Posterior cingulate gyrus (tissue), 11 donors: ENCODE measurements at regions not wholly inside any gene's neighbourhood (a gene's known extent, or its start where the extent isn't known, plus 50 kb on each side); places are given as distances from the start of the nearest gene placed in this dataset.
A peak's percentile ranks its signal among the peaks of the same experiment; 100 is the strongest.
"Not testable (repeated sequence)": the region's sequence is repeated elsewhere in the genome, so short reads cannot be mapped to it uniquely, and the experiment has no call there.

ENCODE experiments used
- DNase-seq, 10 donors: peaks; one replicate each; pipeline versions ENCODE4 v3.0.0 to v3.0.0-alpha.2; 2020 to 2021; ENCODE audit warnings: mixed read lengths in 3 of 10
- intact Hi-C: fragments of 100-400 bp; cut with DNase I; formaldehyde crosslinking; loops from one replicate; pipeline ENCODE4 v1.15.1; 2023

DNA sequence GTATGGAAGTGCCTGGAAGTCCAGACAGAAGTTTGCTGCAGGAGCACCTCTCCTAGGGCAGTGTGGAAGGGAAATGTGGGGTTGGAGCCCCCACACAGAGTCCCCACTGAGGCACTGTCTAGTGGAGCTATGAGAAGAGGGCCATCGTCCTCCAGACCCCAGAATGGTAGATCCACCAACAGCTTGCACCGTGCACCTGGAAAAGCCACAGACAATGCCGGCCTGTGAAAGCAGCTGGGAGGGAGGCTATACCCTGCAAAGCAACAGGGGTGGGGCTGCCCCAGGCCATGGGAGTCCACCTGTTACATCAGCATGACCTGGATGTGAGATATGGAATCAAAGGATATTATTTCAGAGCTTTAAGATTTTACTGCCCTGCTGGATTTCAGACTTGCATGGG is 551.4 kb downstream of the PPP4R3C start:
- peak in 1 of 10 donors; percentile 57 for DNase-seq
- intact Hi-C loops = not testable (repeated sequence)

DNA sequence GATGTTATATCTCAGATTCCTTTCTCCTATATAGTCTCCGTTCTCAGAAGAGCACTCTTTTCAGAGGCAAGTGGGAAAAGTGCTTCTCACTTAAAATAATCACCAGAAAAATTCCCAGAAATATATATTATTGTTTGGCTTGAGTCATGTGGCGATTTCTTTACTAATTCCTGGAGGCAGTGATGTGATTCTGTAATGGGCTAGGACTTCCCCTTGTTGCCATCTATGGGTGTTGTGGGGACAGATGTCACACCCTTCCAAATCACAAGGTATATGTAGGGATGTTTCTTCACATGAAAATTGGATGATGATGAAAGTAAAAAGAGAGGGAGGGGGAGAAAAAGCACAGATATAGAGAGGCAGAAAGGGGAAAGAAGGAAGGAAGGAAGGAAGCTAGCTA is 553.4 kb downstream of the PPP4R3C start:
- intact Hi-C loops = no loop called here

DNA sequence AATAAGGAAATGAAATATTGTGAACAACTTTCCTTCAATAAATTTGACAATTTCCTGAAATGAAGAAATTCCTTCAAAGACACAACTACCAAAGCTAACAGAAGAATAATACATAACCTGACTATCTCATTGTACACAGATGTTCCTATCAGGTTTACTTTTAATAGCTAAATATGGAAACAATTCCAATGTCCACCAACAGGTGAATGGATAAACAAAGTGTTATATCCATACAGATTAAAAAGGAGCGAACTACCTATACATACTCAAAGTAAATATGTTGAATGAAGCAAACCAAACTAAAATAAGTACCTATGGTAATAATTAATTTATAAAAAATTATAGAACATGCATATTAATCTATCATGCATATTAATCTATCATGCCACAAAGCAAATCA is 554.9 kb downstream of the PPP4R3C start:
- intact Hi-C loops = no loop called here

More for the DNA sequence above, 553.4 kb downstream of the PPP4R3C start:
- no peak for DNase-seq

DNA sequence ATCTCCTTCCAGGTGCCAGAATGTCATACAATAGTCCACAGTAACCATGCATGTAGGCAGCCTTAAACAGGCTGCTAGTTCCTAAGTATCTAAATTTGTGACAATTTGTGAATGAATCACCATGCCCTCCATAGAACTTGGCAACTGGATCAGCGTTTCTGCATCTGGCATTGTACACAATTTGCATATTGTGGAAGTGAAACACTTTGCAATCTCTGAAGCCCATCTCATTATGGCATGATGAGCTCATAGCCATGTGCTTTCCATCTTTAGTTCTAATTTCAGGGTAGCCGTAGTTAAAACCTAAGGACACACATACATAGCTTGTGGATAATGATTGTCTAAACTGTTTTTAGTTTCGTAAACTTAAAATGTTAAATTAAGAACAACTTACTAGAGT is 573.6 kb downstream of the PPP4R3C start:
- intact Hi-C loops = no loop called here
- DNase-seq = no peak

More for the DNA sequence above, 554.9 kb downstream of the PPP4R3C start:
- DNase-seq = no peak

DNA sequence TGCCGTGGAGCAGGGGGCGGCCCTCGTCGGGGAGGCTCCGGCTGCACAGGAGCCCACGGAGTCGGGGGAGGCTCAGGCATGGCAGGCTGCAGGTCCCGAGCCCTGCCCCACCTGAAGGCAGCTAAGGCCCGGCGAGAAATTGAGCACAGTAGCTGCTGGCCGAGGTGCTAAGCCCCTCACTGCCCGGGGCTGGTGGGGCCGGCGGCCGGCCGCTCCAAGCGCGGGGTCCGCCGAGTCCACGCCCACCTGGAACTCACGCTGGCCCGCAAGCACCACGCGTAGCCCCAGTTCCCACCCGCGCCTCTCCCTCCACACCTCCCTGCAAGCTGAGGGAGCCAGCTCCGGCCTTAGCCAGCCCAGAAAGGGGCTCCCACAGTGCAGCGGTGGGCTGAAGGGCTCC is 589.4 kb downstream of the PPP4R3C start:
- intact Hi-C loops = no loop called here
- peak in 2 of 10 donors; percentile 48 to 59 for DNase-seq

DNA sequence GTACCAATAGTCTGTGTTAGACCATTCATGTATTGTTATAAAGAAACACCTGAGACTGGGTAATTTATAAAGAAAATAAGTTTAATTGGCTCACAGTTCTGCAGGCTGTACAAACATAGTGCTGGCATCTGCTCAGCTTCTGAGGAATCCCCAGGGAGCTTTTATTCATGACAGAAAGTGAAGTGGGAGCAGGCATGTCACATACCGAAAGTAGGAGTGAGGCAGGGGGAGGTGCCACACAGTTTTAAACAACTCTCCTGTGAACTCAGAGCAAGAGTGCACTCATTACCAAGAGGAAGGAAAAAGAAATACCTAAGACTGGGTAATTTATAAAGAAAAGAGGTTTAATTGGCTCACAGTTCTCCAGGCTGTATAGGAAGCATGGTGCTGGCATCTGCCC is 591.2 kb downstream of the PPP4R3C start:
- DNase-seq = no peak
- intact Hi-C loops = no loop called here

DNA sequence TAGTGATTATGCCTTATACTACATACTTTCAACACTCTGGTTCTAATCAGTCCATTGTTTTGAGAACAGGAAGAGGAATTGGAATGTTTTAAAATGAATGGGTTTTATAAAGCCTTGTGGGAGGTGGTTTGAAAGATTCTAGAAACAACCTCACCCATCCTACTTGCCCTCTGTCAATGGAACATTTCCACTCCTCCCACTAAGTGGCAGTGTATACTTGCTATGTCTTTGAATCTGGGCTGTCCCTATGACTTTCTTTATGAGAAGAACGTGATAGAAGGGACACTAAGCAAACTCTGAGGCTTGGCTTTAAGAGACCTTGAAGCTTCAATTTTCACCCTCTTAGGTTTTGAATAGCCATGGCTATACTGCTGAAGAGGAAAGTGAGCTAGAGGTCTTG is 611.2 kb downstream of the PPP4R3C start:
- no peak for DNase-seq
- intact Hi-C loops = no loop called here

DNA sequence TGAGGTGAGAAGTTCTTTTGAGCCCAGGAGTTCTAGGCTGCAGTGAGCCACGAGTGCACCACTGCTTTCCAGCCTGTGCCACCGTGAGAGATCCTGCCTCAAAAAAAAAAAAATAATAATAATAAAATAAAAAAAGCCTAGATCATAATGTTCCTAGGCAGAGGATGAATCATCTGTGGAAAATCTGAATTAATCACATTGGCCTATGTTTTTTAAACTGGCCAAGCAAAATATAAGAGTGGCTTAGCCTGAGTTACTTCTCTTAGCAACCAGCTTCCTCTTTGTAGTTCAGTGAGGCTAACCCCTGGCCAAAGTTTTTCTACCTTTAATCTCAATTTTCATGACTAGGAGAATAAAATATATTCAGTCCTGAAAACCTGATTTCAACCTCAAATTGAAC is 614.6 kb downstream of the PPP4R3C start:
- intact Hi-C loops = loop anchor here (10.0 kb wide), 1 partner anchor 856 kb away; no protein-coding TSS in a partner anchor
- DNase-seq = no peak

DNA sequence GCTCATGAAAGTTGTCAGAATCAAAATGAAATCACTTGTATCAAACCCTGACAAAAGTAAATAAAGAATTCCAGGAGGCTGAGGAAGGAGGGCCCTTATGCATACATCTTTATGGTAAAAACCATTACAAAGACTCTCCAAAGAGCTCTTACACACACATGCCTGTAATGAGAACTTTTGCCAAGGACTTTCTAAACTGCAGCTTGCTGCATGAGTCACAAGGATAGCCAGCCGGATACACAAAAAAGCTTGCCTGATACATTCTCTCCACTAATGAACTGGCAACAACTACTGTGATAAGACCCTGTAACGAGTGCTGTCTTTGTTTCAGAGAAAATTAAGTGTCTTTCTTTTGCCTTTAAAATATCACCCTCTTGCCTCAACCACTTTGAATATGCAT is 618.1 kb downstream of the PPP4R3C start:
- intact Hi-C loops = loop anchor here (10.0 kb wide), 1 partner anchor 860 kb away; no protein-coding TSS in a partner anchor
- no peak for DNase-seq

DNA sequence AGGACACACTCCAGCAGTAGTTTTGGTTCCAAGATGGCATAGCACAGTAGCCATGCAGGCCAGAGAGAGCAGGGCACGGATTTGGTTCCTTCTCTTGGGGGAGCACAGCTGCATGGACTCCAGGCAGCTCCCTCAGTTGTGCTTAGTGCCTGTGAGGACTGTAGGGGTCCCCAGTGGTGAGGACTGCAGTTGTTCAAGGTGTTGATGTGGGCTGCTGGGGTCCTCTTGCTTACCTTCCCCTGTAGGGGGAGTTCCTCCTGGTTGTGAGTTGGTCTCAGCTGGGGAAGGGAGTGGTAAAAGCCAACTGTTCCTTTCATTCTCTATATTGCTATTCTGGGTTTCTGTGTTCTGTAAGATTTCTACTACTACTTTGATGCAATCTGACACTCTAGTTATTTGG is 606.5 kb downstream of the MAGEB5 start:
- intact Hi-C loops = no loop called here
- peak in 1 of 10 donors; percentile 32 for DNase-seq

DNA sequence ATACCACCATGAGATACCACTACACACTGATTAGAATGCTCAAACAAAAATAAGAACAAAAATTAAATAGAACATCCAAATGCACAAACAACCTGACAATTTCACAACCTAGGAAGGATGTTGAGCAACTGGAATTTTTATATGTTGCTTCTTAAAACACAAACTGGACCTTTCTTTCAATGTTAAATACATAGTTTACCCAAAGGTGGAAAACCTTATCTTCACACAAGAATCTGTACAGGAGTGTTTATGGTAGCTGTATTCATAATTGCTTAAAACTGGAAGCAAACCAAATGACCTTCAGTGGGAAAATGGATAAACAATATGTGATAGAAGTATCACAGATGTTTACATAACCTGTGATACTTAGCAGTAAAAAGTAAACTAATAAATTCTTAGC is 573.8 kb downstream of the MAGEB5 start:
- intact Hi-C loops = no loop called here
- no peak for DNase-seq

DNA sequence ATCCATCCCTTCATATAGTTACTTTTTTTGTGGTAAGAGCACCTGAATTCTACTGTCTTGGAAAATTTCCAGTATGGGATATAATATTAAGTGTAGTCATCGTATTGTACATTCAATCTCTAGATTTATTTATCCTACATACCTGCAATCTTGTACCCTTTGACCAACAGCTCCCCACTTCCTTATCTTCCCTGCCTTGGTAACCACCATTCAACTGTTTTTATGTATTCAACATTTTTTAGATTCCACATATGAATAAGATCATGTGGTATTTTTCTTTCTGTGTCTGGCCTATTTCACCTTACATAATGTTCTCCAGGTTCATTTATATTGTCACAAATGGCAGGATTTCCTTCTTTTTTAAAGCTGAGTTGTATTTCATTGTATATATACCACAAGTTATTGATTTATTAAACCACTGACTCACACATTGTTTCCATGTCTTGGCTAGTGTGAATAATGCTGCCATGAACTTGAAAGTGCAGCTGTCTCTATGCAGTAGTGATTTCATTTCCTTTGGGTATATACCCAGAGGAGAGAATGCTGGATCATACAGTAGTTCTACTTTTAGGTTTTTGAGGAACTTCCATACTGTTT is 572.5 kb downstream of the MAGEB5 start:
- no peak for DNase-seq
- intact Hi-C loops = no loop called here

DNA sequence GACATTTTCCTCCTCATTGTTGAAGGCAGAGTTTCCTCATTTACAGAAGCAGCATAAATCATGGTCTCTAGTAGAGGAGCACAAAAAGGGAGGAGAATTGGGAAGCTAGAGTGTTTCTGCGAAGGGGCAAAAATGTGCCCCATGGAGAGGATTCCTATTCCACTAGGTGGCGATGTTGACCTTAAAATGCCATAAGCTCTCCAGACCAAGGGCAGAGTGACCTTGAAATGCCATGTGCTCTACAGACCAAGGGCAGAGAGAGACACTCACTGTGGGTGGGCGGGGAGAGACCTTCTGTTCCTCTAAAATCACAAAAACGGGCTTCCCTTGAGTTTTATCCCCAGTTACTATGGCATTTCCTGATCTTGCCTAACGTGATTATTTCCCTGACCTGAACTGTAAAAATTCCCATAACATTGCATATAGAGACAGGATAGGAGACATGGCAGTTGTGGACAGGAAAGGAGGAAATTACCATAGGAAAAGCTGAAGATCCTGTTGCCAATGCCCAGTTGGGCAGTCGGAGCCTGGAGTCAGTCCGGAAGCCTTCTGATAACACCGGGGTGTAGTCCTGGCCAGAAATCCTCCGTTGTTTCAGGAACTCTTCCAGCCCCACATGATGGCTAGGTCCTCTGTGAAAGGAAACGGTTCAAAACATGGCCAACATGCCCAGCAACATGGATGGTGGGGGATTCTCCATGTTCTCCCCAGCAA is 567.7 kb downstream of the MAGEB5 start:
- intact Hi-C loops = no loop called here
- DNase-seq = peak in 1 of 10 donors; percentile 7

DNA sequence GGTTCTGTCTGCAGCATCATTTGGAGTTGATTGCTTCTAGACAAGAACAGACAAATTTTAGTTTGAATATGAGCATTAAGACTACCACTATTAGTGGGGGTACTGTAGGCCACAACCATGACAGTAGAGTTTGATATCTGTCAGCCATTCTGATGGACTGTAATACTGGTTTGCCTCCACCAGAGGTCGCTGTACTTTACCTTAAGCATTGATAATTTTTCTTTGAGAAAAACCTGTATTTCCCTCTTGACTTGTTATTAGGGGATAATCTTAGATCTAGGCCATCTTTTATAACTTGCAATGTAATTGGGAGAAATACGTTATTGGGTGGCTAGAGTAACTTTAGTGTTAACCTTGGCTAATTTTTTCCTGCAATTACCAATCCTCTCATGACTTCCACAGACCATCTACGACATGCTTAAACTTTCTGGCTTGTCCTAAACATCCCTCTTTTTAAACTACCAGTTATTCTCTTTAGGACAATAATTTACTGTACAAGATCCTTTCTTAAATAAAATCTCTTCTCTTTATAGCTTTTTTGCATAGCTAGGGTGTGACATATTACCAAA is 562.4 kb downstream of the MAGEB5 start:
- DNase-seq = no peak
- intact Hi-C loops = no loop called here

DNA sequence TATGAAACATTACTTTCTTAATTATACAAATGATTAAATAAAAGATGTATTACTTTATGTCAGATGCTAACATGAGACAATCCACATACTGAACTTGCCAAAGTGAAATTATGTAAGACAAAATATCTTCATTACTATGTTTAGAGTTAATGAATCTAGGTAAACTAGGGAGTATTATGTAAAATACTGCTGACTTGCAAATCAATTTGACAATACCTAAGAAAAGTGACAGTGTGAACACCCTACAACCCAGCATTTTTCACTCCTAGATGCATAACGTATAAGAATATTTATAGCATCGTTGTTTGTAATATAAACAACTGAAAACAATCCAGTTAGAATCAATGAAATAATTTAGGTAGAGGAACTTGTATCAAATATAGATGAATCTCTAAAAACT is 546.3 kb downstream of the MAGEB5 start:
- intact Hi-C loops = no loop called here
- no peak for DNase-seq

DNA sequence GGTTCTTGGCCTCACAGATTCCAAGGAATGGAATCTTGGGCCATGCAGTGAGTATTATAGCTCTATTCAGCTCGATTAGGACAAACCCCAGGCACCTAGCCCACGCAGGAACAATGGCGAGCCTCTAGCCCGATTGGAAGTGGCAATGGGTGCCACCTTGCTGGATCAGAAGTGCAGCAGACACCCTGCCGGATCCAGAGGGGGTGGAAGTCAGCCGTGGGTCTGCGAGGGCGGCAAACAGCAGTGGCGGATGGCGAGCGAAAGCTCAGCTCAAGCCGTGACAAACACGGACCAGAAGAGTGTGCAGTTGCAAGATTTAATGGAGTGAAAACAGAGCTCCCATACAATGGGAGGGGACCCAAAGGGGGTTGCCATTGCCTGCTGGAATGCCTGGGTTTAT is 539.8 kb downstream of the MAGEB5 start:
- intact Hi-C loops = not testable (repeated sequence)
- DNase-seq = peak in 1 of 10 donors; percentile 30

DNA sequence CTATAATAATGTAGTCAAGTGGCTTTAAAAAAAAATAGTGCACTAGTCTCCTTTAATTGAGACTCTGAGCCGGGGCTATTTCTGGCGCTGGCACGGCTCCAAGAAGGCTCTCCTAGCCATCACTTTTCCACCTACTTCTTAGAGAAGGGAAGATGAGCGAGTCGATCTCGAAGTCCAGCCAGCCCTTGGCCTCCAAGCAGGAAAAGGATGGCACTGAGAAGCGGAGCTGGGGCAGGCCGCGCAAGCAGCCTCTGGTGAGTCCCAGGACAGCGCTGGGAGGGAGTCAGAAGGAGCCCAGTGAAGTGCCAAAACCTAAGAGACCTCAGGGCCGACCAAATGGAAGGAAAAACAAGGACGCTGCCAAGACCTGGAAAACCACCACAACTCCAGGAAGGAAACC is 531.9 kb downstream of the MAGEB5 start:
- DNase-seq = peak in 1 of 10 donors; percentile 67
- intact Hi-C loops = no loop called here

DNA sequence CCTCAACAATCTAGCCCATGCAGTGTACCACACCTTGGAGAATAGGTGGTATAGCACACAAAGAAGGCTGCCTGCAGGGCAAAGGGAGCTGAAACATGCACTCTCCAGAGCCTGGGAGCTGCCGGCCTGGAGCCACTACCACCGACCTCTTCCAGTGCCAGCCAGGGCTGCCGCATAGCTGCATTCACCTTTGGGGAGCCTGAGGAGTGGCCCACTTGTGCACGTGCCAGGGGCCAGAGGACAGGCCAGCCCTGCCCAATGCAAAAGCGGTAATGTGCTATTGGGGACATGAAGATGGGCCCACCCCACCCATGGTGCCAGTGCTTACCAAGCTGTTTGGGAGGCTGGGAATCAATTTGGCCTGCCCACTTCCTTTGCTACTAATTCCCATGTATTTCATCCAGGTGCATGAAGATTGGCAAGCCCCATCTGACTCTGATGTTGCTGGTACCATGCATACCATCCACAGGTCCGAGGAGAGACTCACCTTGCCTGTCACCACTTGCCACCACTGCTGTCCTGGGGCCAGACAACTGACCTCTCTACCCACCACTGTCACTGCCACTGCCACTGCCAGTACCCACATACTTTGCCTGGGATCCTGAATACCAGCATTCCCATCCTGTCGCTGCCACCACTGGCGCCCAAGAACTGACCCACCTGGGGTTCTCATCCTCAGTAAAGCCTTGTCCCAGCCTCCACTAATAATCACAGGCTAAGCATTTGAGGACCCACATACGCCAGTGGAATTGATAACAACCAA is 506.9 kb downstream of the MAGEB5 start:
- peak in 3 of 10 donors; percentile 56 to 70 (median 64) for DNase-seq
- intact Hi-C loops = no loop called here

DNA sequence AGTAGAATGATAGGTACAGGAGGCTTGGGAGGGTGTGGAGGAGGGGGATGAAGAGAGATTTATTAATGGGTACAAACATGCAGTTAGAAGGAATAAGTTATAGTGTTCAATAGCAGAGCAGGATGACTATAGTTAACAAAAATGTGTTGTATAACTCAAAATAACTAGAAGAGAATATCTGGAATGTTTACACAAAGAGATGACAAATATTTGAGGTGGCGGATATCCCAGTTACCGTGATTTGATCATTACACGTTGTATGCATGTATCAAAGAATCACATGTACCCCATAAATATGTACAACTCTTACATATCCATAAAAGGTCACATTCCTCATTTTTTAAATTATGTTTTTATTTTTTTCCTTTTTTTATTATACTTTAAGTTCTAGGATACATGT is 456.6 kb downstream of the MAGEB5 start:
- intact Hi-C loops = no loop called here
- DNase-seq = no peak

DNA sequence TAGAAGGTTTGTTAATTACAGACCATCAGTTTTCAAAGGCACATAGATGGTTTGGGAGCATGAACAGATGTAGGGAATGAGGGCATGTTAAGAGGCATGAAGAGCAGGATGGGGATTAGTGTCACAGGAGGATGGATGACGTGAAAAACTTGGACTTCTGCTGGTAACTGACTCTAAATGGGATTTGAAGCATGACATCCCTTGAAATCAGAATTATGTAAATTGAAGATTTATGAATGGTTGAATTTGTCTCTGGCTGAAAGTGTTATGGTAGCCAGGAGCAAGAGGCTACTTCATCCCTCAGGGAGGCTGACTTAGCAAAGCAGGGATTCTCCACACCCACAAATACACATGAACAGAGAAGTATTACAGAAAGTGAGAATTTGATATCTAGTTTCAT is 454.6 kb downstream of the MAGEB5 start:
- intact Hi-C loops = no loop called here
- no peak for DNase-seq

DNA sequence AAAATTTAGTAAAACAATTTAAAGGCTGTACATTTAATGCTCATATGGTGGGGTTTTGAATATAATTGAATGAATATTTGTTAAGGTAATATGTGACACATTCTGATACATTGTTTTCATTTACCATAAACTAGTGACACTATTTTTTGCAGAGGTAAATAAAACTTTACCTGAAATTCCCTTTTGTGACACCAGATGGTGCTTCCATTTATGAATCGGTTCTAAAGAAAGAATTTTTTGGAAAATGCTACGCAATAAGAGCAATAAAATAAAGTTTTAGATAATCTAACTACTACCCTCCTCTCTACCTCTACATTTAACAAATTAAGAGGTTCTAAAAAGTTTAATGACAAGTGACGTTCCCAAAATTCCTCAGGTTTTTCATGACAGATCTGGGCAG is 448.9 kb downstream of the MAGEB5 start:
- intact Hi-C loops = no loop called here
- no peak for DNase-seq
